Right lobe of liver (tissue), 6 donors: ENCODE measurements at regions not wholly inside any gene's neighbourhood (a gene's known extent, or its start where the extent isn't known, plus 50 kb on each side); places are given as distances from the start of the nearest gene placed in this dataset.

Source experiments
- ATAC-seq, 4 donors: fragments of 200-7000 bp; cut with Tn5 transposase; one replicate each; pipeline ENCODE4 v1.9.1; 2020; ENCODE audit warnings: mild to moderate bottlenecking in 4 of 4, moderate library complexity in 4 of 4
- DNase-seq, 3 donors: peaks; one replicate each; pipeline ENCODE4 v3.0.0-alpha.2; 2020
- H3K27ac ChIP-seq, 3 donors: fragments of 200-600 bp; one replicate each; pipeline ENCODE4 v1.8.0; 2022
- H3K27me3 ChIP-seq, 2 donors: fragments of 200-600 bp; one replicate each; pipeline ENCODE4 v1.8.0; 2022
- H3K36me3 ChIP-seq, 4 donors: fragments of 200-600 bp; sonication (generic) in 1 of 4; one replicate each; pipeline versions ENCODE4 v1.5.1 to v1.8.0; 2017 to 2022; ENCODE audit warnings: control low read depth in 1 of 4
- H3K4me1 ChIP-seq, 4 donors: fragments of 200-600 bp; sonication (generic) in 1 of 4; one replicate each; pipeline versions ENCODE4 v1.5.1 to v1.8.0; 2017 to 2022; ENCODE audit warnings: control low read depth in 1 of 4
- H3K4me3 ChIP-seq, 3 donors: fragments of 200-600 bp; one replicate each; pipeline ENCODE4 v1.8.0; 2022
- H3K9me3 ChIP-seq, 4 donors: fragments of 200-600 bp; sonication (generic) in 1 of 4; one replicate each; pipeline versions ENCODE4 v1.5.1 to v1.8.0; 2017 to 2022; ENCODE audit warnings: control low read depth in 1 of 4
- POLR2A ChIP-seq: fragments of 450-650 bp; IDR thresholded peaks from one replicate; pipeline ENCODE4 v1.6.1; 2017; ENCODE audit warnings: antibody characterized with exemption, mild to moderate bottlenecking
- WGBS: methylation state at CpG from one replicate; pipeline ENCODE4 v1.1.6; 2018; ENCODE audit warnings: low coverage, low lambda C conversion rate; ENCODE audit not compliant: insufficient coverage; ENCODE audit errors: missing lambda C conversion rate; 5-methylcytosine and 5-hydroxymethylcytosine counted together
- intact Hi-C, 2 donors: fragments of 100-400 bp; cut with DNase I; formaldehyde crosslinking; loops; one replicate each; pipeline versions ENCODE4 v1.11.2 to v1.14.1; 2022
- TF ChIP-seq, protein P1 (sequence below), 4 donors: fragments of 200-600 bp in 3 of 4; fragments of 450-650 bp in 1 of 4; IDR thresholded peaks; one replicate each; pipeline versions ENCODE4 v1.5.1 to v1.8.0; 2016 to 2022; ENCODE audit warnings: antibody characterized with exemption in 4 of 4, mild to moderate bottlenecking in 2 of 4
- donor health status: DM: no; HTN: yes; CAD: no.
- donor health status: DM: no; HTN: no; CAD: no.
- donor health status: DM: no; HTN: no; CAD: no.
- donor health status: DM: no; HTN: yes; CAD: no.
- donor health status: DM: no; HTN: yes; CAD: no.

DNA sequence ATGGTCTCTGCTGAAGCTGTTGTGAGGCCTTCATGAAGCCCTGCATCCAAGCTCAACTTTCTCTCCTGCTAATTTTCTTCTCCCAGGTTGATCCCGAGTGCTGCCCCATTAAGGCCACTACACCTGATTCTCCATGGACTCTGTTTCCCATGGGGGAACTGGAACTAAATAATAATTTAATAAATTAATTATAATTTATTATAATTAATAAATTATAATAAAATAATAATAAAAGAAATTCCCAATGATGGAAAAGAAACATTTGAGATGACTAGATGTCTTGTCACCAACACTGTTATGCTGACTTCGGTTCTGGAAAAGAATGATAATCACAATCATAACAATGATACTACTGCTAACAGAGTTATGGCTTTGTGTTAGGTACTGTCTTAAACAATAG, 211.2 kb upstream of the ZP4 start:
- TF ChIP-seq, protein P1, sequence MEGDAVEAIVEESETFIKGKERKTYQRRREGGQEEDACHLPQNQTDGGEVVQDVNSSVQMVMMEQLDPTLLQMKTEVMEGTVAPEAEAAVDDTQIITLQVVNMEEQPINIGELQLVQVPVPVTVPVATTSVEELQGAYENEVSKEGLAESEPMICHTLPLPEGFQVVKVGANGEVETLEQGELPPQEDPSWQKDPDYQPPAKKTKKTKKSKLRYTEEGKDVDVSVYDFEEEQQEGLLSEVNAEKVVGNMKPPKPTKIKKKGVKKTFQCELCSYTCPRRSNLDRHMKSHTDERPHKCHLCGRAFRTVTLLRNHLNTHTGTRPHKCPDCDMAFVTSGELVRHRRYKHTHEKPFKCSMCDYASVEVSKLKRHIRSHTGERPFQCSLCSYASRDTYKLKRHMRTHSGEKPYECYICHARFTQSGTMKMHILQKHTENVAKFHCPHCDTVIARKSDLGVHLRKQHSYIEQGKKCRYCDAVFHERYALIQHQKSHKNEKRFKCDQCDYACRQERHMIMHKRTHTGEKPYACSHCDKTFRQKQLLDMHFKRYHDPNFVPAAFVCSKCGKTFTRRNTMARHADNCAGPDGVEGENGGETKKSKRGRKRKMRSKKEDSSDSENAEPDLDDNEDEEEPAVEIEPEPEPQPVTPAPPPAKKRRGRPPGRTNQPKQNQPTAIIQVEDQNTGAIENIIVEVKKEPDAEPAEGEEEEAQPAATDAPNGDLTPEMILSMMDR (IDR thresholded peaks at IDR 0.05) = no peak
- H3K4me3 ChIP-seq = no peak overlapping the region
- H3K36me3 ChIP-seq = no peaks in the 10 kb centered on the region
- intact Hi-C loops = no loop called here
- H3K4me1 ChIP-seq = no peaks in the 10 kb centered on the region
- no peak overlapping the region for H3K27ac ChIP-seq
- ATAC-seq (no peak), DNase-seq (no peak)
- H3K27me3 ChIP-seq = no peaks in the 10 kb centered on the region
- H3K9me3 ChIP-seq = no peaks in the 10 kb centered on the region
- 60% methylated on average over 2 of the region's 2 CpGs for WGBS

DNA sequence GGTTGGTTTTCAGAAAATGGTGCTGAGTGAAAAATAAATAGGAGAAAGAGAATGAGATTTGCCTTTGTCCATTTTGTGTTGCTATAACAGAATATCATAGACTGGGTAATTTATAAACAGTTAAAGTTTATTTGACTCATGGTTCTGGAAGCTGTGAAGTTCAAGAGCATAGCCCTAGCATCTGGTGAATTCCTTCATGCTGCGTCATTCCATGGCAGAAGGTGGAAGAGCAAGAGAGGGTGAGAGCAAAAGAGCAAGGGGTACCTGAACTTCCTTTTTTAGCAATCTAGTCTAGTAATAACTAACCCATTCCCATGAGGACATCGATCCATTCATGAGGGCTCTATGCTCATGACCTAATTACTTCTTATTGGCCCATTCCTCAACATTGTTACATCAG, 209.1 kb upstream of the ZP4 start:
- no peaks in the 10 kb centered on the region for H3K9me3 ChIP-seq
- no peak overlapping the region for H3K27ac ChIP-seq
- no peak overlapping the region for H3K4me3 ChIP-seq
- 42% methylated on average over 1 of the region's 2 CpGs for WGBS
- no peaks in the 10 kb centered on the region for H3K4me1 ChIP-seq
- H3K27me3 ChIP-seq = no peaks in the 10 kb centered on the region
- intact Hi-C loops = no loop called here
- ATAC-seq = no peak
- DNase-seq = no peak
- H3K36me3 ChIP-seq = no peaks in the 10 kb centered on the region
- TF ChIP-seq, protein P1 (IDR thresholded peaks at IDR 0.05) = no peak
- TF ChIP-seq POLR2A = no peak

DNA sequence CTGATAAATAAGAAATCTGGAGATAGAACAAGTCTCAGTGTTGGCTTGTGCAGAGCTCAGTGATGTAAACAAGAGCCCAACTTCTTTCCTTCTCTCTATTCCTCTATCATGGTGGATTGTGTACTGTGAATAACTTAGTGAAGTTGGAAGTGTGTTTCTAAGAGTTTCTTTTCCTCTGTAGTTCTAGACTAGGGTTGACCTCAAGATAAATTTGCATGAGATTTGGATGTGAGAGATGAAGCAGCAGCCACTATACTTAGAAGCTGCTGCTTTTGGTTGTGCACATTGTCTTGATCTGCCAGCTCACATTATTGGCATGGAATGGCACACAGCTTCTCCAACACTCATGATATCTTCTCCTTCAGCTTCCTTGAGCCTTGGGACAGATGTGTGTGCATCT, 198.9 kb upstream of the ZP4 start:
- Histone ChIP-seq H3K27me3 (no peaks in the 10 kb centered on the region), H3K9me3 (no peaks in the 10 kb centered on the region), H3K4me3 (no peak overlapping the region), H3K4me1 (no peaks in the 10 kb centered on the region), H3K36me3 (no peaks in the 10 kb centered on the region), H3K27ac (no peak overlapping the region)
- DNase-seq (no peak), ATAC-seq (no peak)
- TF ChIP-seq POLR2A = no peak
- TF ChIP-seq, protein P1 (IDR thresholded peaks at IDR 0.05) = no peak
- intact Hi-C loops = no loop called here

DNA sequence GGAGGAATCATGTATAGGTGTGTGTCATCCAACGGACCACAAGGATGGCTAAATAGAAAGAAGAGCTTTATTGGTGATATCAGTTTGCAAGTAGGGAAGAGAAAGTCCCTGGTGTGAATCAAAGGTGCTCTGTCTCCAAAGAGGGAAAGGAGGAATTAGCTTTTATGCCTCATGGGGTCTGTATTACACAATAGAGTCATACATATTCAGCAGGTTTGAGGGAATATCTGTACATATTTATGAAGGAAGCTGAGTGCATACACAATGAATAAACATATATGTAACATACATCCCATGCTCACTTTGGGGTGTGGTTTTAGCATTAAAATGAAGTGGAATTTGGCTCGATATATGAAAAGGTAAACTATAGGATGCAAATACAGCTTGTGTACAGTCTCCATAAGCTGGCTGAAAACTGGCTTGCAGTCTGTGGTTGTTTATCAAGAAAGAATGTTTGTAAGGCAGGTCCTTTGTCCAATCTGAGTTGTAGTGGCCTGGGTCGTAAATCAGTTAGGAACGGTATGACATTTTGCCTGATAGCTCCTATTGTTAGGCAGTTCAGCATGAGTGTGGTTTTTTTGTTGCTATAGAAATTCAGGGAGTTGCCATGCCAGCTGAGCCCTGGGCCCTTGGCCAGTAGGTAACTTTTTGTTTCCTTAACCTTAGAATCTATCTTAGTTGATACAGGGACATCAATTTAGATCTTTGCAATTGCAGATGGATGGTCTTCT, 198.0 kb upstream of the ZP4 start:
- no peaks in the 10 kb centered on the region for H3K4me1 ChIP-seq
- no peak for TF ChIP-seq POLR2A
- TF ChIP-seq, protein P1 (IDR thresholded peaks at IDR 0.05) = no peak
- H3K36me3 ChIP-seq = no peaks in the 10 kb centered on the region
- WGBS = 54% methylated on average over 3 of the region's 4 CpGs
- no peak overlapping the region for H3K27ac ChIP-seq
- H3K9me3 ChIP-seq = no peaks in the 10 kb centered on the region
- no peaks in the 10 kb centered on the region for H3K27me3 ChIP-seq
- DNase-seq (no peak), ATAC-seq (no peak)
- H3K4me3 ChIP-seq = no peak overlapping the region
- intact Hi-C loops = no loop called here

DNA sequence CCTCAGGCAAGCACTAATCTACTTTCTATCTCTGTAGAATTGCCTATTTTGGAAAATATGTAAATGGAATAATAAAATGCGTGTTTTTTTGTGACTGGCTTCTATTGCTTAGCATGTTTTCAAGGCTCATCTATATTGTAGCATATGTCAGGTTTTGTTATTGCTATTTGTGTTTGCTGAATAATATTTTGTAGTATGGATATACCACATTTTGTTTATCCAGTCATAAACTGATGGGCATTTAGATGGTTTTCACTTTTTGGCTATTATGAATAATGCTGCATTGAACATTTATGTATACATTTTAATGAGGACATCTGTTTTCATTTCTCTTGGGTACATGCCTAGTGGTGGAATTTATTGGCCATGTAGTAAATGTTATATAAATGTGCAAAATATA, 183.3 kb upstream of the ZP4 start:
- no peaks in the 10 kb centered on the region for H3K9me3 ChIP-seq
- no peak for ATAC-seq
- no peak overlapping the region for H3K4me3 ChIP-seq
- 33% methylated on average over 1 of the region's 1 CpG for WGBS
- no peaks in the 10 kb centered on the region for H3K36me3 ChIP-seq
- TF ChIP-seq POLR2A = no peak
- TF ChIP-seq, protein P1 (IDR thresholded peaks at IDR 0.05) = no peak
- no peak for DNase-seq
- H3K4me1 ChIP-seq = no peaks in the 10 kb centered on the region
- intact Hi-C loops = no loop called here
- no peak overlapping the region for H3K27ac ChIP-seq
- no peaks in the 10 kb centered on the region for H3K27me3 ChIP-seq
